Effector CD8-positive, alpha-beta T cell (primary cell): ENCODE measurements at regions not wholly inside any gene's neighbourhood (a gene's known extent, or its start where the extent isn't known, plus 50 kb on each side); places are given as distances from the start of the nearest gene placed in this dataset.

Experiments
- DNase-seq: peaks from one replicate; lab custom pipeline; 2025; lab: John Stamatoyannopoulos, UW

DNA sequence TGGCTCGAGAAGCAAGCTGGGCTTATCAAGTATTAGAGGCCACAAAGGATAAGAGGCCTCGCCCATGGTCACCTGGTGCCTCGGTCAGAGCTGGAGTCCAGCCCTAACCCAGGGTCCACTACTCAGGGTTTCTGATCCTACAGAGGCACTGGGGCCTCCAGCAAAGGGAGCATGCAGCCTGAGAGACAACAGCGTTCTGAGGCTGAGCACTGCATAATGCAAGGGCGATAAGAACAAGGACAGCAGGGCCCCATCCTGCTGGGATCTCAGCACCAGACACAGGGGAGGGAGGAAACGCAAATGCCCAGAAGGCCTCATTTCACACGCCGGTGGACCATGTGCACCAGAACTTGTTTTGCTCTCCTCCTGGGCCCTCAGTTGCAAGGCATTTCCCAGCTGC lies 63.0 kb downstream of the C5orf15 start:
- no peak for DNase-seq

DNA sequence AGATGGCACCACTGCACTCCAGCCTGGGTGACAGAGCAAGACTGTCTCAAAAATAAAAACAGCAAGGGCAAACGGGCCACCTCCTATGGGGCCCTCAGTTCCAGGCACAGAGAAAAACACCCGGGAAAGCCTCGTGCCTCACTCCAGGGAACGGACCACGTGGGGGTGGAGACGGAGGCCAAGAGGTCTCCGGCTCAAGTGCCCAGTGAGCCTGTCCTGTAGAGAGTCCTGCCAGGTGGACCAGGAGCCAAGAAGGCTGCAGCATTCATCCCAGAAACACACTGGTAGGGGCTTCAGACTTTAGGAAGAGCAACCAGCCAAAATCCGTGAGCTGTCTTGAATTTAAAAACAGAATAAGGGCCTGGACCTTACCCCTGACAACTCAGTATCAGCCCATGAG lies 63.8 kb downstream of the C5orf15 start:
- no peak for DNase-seq

DNA sequence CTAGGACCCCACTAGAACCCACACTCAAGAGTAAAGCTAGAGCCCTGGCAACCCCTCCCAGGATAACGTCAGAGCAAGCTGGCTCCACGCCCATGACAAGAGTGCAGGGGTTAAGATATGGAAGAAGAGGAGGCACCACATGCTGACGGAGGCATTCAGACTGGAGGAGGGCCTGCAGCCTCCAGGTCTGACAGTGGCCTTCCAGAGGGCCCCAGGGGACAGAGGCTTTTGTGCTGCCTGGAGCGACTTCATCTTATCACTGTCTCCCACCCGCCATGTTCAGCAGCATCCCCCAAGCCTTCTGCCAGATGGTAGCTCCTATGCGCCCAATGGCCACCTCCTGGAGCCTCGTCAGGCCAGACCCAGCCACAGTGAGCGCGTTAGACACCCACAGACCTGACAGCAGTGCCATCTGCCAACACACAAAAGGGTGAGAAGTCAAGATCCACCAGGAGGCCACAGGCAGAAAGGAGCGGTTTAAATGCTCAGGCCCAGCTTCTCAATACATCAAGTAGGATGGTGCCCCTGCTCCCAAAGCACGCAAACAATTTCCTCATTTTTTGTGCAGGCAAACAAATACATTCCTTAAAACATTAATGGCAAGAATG lies 65.8 kb downstream of the C5orf15 start:
- no peak for DNase-seq

DNA sequence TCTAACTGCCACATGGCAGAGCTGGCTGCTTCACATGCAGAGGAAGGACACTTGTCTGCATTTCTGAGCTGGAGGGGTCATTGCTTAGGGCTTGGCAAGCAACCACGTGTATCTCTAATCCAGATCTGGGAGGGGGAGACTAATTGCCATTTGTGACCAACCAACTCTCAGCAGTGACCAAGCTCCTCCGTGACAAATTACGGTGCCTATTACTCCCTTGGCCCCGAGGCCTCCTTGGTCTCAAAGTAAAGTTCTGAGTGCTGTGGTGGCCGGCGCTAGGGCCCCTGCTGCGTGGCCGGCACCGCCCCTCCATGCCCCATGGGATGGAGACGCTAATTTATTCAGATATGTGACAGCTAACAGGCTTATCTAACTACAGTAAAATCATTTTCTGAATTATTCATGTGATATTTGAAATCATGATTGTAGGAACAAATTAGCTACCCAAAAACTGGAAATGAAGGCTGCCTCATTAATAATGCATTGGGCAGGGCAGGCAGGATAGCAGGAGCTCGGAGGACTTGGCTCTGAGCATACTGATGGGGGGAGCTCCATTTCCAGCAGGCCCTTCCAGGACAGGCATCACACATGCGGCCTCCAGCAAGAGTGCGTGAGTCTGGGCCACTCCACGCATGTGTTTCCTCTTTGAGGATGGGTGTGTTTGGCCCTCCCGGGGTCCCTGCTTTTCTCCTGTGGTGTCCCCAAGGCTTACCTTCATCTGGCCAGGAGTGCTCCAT lies 67.7 kb downstream of the C5orf15 start:
- DNase-seq: no peak

DNA sequence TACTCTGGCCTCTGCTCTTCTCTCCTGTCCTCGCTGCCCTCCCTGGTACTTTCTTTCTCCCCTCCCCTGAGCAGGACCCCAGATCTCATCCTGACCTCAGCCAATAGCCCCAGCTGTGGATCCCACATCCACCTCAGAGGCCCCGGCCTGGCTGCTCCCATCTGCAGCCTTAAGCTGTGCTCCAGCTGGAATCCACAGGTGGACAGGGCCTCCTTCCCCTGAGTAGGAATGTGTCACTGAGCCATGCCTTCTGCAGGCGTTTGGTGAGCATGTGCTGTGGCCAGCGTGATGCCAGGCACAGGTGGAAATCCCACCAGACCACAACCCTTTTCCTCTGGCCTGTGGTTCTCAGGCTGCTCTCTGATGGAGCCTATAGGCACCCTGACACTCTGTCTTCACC lies 68.9 kb downstream of the C5orf15 start:
- no peak for DNase-seq

DNA sequence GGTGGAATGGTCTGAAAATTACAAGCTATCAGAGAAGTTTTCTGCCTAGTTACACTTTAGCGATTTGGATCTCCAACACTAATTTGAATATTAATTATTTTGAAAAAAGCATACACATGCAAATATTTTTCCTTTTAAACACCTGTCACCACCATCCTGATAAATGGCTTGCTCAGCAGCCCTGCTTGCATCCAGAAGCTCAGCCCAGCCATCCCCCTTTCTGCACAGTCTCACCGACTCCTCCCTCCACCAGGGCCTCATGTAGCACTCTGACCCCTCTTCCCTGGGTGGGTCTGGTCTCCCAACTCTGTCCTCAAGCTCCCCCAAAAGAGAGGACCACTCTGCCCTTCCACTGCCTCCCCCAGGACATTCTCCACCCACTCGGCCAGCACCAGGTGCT lies 70.0 kb downstream of the C5orf15 start:
- DNase-seq: no peak

DNA sequence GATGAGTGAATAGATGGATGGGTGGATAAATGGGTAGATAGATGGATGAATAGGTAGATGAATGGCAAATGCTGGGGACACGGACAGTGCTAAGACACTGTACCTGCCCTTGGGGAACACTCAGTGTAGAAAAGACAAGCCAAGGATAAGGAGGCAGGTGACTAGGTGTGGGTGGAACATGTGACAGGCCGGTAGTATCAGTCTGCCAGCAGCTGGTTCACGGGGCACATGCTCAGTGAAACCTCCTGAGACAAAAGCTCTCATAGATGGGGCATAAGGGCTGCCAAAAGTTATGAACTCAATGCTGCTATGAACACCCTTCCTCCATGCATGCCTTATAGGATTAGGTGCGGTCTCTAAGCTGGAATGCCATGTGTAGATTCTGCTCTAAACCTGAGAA lies 71.0 kb downstream of the C5orf15 start:
- no peak for DNase-seq

DNA sequence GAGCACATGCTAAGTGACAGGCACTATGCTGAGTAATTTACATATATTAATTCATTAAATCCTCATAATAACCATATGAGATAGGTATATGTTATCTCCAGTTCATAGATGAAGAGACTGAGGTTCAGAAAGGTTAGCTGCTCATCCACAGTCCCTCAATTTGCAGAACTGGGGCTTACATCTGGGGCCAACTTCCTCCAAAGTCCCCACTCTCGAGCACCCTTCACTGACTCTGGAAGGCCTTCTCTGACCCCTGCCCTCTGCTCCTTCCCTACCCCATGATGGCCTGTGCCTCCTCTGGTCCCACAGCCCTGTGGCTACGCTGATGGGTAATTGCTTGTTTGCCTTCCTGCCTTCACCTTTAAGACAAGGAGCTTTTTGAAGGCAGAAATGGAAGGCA lies 71.6 kb downstream of the C5orf15 start:
- DNase-seq: no peak

DNA sequence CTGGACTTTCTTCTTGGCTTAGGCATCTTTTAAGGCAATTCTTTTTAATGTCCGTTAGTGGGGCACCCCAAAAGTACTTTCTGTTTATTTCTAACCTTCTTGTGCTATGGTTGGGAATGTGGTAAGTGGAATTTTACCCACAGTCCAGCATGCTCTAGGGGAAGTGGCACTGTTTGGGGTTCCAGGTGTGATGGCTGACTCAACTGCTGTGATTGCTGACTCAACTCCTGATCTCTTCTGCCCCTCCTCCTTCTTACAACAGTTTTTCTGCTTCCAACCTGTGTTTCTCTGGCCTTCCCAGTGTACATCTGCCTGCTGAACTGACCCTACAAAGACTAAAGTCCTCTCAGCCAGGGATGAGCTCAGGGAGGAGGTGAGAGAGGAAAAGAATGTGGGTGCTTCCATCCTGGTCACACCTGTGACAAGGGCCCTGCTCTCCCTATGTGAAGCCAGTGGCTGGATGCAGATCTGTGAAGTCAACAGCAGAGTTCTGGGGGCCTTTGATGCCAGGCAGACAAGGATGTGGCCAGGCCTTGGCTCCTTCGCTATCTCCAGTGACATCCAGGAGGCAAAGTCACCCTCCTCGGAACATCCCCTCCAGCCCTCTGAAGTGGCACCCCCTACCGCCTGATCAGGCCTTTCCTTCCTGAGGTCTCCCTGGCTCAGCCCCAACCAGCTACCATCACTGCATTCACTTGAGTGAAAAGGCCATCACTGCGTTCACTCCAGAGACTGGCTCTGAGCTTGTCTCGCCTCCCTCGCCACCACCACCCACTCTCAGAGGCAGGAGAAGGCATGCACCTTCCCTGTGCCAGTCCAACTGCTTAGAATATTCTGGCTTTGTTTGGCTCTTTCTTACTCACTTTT lies 72.2 kb downstream of the C5orf15 start:
- DNase-seq: no peak

DNA sequence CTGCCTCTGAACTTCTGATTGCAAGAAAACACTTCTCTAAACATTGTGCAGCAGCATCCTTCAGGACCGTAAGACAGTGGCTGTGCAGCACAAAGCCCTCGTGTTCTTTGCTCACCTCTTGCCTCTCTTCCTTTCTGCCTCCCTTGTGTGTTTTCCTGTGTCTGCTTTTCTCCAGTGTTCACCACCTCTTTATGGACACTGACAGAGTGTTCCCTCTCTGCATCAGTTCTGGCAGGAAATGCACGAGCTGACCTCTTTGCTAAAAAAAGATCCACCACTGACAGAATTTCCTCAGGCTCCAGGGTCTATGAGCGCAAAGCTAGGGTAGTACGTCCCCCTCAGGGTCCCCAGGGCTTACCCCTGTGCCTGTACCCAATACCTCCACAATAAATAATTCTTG lies 74.3 kb downstream of the C5orf15 start:
- no peak for DNase-seq

DNA sequence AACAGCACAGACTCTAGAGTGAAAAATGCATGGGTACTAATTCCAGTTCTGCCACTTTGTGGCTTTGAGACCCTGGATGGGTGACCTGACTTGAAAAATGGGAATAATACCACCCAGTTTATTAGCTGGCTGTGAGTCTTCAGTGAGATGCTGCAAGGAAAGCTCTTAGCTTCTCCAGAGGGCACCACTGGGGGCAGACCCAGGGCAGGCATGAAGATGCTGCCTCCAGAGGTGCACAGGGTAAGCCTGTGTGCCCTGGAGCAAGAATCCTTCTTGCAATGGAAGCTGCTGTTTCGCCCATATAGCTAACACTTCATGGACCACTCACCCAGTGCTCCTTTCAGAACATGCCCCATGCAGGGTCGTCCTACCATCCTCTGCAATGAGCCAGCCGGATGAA lies 75.7 kb downstream of the C5orf15 start:
- DNase-seq: no peak

DNA sequence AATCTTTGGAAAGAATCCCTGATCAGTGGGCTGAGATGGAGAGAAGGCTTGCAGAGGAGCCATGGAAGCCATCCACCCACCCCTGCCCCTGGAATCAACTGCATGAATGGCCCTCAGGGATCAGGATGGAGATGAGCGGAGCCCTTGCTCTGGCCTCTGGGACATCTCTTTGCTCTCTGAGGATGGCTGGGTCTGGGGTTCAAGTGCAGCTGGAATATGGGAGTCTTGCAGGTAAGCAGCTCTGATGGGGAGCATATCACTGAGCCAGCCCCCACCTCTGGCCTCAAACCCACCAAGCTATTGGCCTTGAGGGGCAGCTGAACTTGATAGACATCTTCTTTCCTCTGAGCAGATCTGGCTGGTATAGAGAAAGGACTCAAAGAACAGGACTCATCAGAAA lies 76.1 kb downstream of the C5orf15 start:
- DNase-seq: no peak

DNA sequence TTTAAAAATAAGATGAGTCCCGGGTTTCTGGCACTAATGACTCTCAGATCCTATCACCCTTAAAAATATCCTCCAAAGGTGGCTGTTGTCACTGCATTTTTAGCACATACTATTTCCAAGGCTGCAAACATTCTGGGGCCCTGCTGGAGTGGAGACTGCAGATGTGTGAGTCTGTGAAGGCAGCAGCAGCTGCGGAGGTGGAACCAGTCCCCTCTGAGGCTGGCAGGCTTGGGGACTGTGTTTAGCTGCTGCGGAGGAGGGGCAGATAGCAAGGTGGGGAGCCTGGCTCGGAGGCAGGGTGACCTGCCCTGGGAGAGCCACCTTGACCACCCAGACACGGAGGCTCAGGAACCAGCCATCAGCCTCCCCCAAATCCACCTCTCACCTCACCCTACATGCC lies 77.0 kb downstream of the C5orf15 start:
- DNase-seq: no peak

DNA sequence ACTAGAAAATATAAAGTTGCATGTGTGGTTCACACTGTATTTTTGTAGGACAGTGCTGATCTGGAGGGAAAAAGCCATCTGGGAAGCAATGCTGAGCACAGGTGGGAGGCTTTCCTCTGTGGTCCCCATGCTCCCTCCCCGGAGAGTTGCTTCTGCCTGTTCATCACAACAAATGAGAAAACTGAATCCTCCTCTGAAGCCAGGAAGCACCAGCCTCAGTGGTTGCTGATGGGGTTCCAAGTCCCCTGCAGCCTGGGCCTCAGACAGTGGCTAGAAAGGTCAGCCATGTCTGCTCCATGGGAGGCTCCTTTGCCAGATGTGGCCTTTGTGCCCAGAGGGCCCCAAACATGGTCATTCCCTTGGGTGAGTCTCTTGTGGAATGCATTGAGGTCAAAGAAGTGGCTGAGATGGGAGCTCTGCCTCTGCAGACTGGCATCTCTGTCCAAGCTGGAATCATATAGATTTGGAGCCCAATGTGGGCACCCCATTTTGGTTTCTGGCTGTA lies 77.6 kb downstream of the C5orf15 start:
- DNase-seq: no peak

DNA sequence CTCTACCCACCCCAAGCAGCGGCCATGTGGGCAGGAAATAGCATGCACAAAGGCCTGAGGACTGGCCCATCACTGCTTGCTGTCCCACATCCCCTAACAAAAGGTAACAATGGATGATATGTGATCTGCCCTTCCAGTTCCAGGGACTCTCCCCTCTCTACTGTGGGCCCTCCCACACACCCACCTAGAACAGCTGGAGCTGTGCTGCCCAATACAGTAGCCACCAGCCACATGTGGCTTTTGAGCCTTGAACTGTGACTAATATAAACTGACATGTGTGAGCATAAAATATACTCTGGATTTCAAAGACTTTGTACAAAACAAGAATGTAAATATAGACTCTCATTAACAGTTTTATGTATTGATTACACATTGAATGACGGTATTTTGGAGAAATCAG lies 78.1 kb downstream of the C5orf15 start:
- DNase-seq: no peak

DNA sequence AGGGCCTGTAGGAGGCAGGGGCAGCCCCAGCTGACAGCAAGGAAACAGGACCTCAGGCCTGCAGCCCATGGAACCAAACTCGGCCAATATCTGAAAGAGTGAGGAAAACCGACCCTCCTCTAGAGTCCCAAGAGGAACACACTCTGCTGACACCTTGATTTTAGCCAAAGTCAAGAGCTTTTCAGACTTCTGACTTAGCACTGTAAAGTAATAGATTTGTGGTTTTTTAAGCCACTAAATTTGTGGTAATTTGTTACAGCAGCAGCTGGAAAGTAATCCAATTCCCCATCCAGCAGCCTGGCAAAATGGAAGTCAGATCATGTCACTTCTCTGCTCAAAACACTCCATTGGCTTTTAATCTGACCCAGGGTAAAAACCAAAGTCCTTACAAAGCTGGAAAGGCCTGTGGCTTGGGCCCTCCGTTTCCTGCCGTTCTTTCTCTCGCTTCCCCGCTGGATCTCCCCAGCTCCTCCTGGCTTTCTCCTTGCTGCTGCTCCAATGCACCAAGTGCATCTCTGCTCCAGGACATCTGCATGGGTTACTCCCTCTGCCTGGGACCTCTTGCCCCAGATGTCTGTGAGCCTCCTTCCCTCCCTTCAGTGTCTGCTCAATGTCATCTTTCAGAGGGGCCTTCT lies 79.0 kb downstream of the C5orf15 start:
- DNase-seq: no peak

DNA sequence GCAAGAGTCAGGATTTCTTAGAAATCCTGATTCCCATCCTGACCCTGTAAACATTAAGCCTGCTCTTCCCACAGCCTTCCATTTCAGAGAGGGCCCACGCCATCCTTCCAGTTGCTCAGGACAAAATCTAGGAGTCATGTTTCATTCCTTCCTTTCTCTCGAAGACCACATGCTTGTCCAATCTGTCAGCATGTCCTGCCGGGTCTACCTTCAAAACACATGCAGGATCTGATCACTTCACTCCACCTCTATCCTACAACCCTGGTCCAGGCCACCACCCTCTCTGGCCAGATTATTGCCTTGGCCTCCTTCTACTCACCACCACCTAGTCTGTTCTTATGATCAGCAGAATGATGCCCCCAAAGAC lies 79.8 kb downstream of the C5orf15 start:
- DNase-seq: no peak

DNA sequence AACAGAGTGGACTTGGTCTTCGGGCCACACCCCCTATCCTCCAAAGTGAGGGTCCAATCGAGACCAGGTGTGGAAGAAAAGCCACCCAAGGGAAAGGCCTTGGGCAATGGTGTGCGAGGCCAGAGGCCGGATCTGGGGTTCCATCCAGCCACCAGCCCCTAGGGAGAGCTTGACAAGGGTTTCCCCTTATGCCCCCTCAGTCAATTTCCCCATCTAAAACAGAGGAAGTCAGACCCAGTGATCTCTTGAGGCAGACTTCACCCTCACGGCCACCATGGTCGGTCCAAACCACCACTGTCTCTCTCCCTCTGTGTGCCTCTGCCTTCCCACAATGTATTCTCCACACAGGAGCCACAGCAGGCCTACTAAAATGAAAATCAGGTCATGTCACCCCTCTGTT lies 82.9 kb downstream of the C5orf15 start:
- no peak for DNase-seq

DNA sequence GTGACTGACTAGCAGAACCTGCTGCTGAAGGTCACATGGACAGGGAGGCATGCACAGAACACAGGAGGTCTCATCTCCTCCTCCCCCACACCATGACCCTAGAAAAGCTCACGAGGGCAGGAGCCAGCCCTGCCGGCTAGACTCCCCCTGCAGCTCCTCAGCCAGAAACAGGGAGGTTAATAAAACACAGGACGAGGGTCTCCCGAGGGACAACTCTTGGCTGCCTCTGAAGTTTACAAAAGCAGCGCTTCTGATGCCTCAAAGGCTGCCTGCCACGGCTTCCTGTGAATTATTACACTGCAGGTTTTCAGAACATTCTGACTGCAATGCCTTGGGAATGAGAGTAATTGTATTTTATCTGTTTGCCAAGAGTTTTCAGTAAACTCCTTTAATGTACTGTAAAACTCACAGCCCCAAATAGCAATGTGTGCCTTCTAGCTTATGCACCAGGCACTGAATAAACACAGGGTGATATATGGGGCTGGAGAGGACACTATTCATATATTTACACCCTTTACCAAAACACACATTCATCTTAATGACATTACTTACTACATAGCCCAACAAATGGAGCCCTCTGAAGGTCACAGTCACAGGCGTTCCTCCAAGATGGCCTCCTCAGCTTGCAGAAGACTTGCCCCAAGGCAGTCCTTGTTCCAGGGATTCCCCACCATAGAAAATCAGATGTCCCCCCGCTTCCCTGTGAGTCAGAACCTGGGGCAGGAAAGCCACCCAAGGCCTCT lies 83.7 kb downstream of the C5orf15 start:
- DNase-seq: no peak

DNA sequence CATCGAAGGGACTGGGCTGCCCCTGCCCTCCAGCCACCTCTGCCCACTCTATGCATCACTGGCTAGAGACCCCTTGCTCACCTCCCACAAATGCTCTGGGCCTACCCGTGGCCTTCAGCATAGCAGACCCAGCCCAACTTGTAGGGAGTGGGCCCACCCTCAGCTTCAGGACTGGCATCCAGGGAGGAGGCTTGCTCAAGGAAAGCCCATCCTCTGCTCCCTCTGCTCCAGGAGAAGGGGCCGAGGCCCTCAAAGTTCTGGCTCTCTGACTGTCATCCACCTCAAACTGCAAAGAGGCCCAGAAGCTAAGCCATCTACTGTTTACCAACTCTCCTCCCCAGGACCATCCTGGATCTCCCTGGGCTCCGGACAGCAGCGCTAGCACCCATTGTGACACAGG lies 84.5 kb downstream of the C5orf15 start:
- DNase-seq: no peak

DNA sequence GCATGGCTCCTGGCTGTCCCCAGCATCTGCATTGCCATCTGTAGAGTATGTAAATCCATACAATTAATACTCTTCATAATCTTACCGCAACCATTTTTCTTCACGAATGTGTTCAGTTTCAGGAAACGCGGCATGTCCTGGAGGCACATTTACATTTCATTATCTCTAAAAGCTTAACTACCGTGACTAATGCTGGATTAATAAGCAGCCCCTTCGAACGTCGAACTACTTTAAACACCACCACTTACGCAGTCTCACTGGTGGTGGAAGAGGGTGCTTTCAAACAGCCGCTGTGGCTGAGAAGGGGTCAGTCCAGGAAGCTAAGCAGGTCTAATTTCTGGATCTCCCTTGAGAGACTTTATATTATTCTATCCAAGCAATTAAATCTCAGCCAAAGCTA lies 85.6 kb downstream of the C5orf15 start:
- DNase-seq: no peak

DNA sequence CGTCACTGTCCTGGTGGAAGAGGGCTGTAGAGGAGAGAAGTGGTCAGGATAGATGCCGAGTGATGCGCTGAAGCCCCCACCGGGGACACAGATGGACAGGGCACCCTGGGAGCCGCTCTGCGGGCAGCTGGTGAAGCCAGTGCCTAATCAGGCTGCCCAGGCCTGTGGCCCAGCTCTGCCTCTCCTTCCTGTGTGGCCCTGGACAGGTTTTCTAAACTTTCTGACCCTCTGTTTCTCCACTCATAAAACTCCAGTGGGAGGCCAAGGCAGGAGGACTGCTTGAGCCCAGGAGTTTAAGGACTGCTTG lies 86.1 kb downstream of the C5orf15 start:
- DNase-seq: no peak
